ENCODE measurements at regions not wholly inside any gene's neighbourhood (a gene's known extent, or its start where the extent isn't known, plus 50 kb on each side); places are given as distances from the start of the nearest gene placed in this dataset.

DNA sequence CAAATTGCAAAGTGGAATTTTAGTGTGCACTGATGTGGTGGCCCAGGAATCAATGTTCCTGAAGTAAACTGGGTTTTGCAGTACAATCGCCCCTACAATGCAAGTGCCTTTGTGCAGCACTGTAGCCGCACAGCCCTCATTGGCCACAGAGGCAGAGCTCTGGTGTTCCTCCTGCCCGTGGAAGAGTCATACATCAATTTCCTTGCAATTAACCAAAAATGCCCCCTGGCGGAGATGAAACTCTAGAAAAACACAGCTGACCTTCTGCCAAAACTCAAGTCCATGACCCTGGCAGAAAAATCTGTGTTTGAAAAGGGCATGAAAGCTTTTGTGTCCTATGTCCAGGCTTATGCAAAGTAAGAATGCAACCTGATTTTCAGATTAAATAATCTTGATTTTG is 117.9 kb upstream of the PRB2 start:
- no peaks in the 10 kb centered on the region for H3K4me1 ChIP-seq
- H3K9me3 ChIP-seq = no peaks in the 10 kb centered on the region
- intact Hi-C loops (cut with DNase I; ENCODE audit: low total_unique reads) = no loop called here
- H3K27ac ChIP-seq = no peak overlapping the region
- TF ChIP-seq, protein P1, sequence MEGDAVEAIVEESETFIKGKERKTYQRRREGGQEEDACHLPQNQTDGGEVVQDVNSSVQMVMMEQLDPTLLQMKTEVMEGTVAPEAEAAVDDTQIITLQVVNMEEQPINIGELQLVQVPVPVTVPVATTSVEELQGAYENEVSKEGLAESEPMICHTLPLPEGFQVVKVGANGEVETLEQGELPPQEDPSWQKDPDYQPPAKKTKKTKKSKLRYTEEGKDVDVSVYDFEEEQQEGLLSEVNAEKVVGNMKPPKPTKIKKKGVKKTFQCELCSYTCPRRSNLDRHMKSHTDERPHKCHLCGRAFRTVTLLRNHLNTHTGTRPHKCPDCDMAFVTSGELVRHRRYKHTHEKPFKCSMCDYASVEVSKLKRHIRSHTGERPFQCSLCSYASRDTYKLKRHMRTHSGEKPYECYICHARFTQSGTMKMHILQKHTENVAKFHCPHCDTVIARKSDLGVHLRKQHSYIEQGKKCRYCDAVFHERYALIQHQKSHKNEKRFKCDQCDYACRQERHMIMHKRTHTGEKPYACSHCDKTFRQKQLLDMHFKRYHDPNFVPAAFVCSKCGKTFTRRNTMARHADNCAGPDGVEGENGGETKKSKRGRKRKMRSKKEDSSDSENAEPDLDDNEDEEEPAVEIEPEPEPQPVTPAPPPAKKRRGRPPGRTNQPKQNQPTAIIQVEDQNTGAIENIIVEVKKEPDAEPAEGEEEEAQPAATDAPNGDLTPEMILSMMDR (IDR thresholded peaks at IDR 0.05) = no peak
- no peak overlapping the region for H3K4me3 ChIP-seq
- no peak for DNase-seq
- H3K27me3 ChIP-seq = no peaks in the 10 kb centered on the region
- no peaks in the 10 kb centered on the region for H3K36me3 ChIP-seq

GRCh38 chr12:11517080-11517479 is 121.7 kb upstream of the PRB2 start:
- Histone ChIP-seq H3K36me3 (no peaks in the 10 kb centered on the region), H3K27me3 (no peaks in the 10 kb centered on the region), H3K4me3 (no peak overlapping the region), H3K9me3 (no peaks in the 10 kb centered on the region), H3K27ac (no peak overlapping the region), H3K4me1 (no peaks in the 10 kb centered on the region)
- TF ChIP-seq, protein P1 (IDR thresholded peaks at IDR 0.05) = no peak
- intact Hi-C loops (cut with DNase I; ENCODE audit: low total_unique reads) = no loop called here
- DNase-seq = no peak

DNA sequence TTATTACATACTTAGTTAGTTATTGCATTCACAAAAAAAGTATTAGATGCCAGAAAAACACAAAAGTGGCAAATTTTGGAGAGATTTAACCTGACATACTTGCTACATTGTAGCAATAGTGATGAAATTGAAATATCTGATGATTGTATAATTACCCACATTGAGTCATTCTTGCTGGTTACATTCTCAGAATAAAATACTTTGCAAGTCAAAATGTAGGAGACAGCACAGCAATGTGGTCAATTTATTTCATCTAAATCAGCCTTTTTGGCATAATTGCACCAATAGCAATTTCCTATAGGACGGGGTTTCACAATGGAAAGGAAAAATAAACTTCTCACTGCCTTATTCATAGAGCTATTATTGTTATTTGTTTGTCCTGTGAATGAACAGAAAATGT is 125.0 kb upstream of the ETV6 start:
- Histone ChIP-seq H3K36me3 (no peaks in the 10 kb centered on the region), H3K27me3 (no peaks in the 10 kb centered on the region), H3K4me1 (no peaks in the 10 kb centered on the region), H3K9me3 (no peaks in the 10 kb centered on the region), H3K4me3 (no peak overlapping the region), H3K27ac (no peak overlapping the region)
- TF ChIP-seq, protein P1 (IDR thresholded peaks at IDR 0.05) = no peak
- no peak for DNase-seq
- intact Hi-C loops (cut with DNase I; ENCODE audit: low total_unique reads) = no loop called here

DNA sequence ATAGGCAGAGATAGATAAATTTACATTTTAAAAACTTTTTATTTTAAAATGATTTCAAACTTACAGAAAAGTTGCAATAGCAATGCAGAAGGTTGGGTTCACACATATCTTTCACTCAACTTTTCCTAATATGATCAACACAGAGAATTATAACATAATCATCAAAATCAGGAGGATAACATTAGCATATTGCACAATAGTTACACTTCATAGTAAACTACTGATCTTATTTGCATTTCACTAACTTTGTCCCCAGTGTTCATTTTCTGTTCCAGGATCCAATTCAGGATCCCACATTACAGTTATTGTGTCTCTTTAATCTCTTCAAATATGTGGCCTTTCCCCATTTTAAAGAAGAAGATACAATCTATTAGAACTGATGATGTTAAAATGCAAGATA is 115.4 kb upstream of the ETV6 start:
- Histone ChIP-seq H3K9me3 (no peaks in the 10 kb centered on the region), H3K36me3 (no peaks in the 10 kb centered on the region), H3K4me1 (no peaks in the 10 kb centered on the region), H3K4me3 (no peak overlapping the region), H3K27ac (no peak overlapping the region), H3K27me3 (no peaks in the 10 kb centered on the region)
- intact Hi-C loops (cut with DNase I; ENCODE audit: low total_unique reads) = no loop called here
- DNase-seq = no peak
- TF ChIP-seq, protein P1 (IDR thresholded peaks at IDR 0.05) = no peak

DNA sequence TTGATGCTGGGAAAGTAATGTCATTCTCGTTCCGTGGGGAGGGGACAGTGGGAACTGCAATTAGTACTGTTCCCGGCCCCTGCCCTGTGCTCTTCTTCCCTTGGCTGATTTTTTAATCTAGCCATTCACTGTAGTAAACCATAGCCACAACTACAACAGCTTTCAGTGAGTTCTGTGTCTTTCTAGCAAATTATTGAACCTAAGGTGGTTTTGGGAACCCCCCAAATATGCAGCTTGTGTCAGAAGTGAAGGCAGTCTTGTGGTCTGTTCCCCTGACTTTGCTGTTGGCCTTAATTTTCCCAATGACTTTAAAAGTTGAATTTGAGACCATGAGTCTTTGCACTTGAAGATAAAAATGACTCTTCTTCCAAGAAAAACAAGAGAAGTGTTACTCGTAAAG is 114.3 kb upstream of the ETV6 start:
- no peaks in the 10 kb centered on the region for H3K4me1 ChIP-seq
- TF ChIP-seq, protein P1 (IDR thresholded peaks at IDR 0.05) = no peak
- H3K9me3 ChIP-seq = no peaks in the 10 kb centered on the region
- intact Hi-C loops (cut with DNase I; ENCODE audit: low total_unique reads) = no loop called here
- H3K27me3 ChIP-seq = no peaks in the 10 kb centered on the region
- H3K4me3 ChIP-seq = no peak overlapping the region
- H3K36me3 ChIP-seq = no peaks in the 10 kb centered on the region
- no peak for DNase-seq
- H3K27ac ChIP-seq = no peak overlapping the region

DNA sequence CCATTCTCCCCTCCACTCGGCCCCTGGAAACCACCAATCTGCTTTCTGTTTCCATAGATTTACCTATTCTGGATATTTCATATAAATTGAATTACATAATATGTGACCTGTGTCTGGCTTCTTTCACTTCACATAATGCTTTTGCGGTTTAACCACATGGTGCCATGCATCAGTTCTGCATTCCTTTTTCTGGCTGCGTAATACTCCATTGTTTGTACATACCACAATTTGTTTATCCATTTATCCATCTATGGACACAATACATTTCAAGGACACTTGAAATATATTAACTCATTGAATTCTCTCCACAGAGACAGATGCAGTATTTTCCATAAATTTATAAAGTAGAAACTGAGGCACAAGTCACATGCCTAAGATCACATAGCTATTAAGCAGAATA is 110.3 kb upstream of the ETV6 start:
- Histone ChIP-seq H3K4me1 (no peaks in the 10 kb centered on the region), H3K27ac (no peak overlapping the region), H3K27me3 (no peaks in the 10 kb centered on the region), H3K9me3 (no peaks in the 10 kb centered on the region), H3K36me3 (no peaks in the 10 kb centered on the region), H3K4me3 (no peak overlapping the region)
- no peak for DNase-seq
- intact Hi-C loops (cut with DNase I; ENCODE audit: low total_unique reads) = no loop called here
- TF ChIP-seq, protein P1 (IDR thresholded peaks at IDR 0.05) = no peak

All from tibial artery (tissue), 4 donors.